Tibial artery (tissue), 4 donors: ENCODE measurements at regions not wholly inside any gene's neighbourhood (a gene's known extent, or its start where the extent isn't known, plus 50 kb on each side); places are given as distances from the start of the nearest gene placed in this dataset.

ENCODE experiments used
- DNase-seq, 2 donors: peaks; one replicate each; pipeline ENCODE4 v3.0.0-alpha.2; 2019
- H3K27ac ChIP-seq, 2 donors: fragments of 200-600 bp; sonication (generic) in 1 of 2; 1 replicate in 1 of 2; 2 replicates in 1 of 2; pipeline ENCODE4 v1.5.1; 2018 to 2019; ENCODE audit warnings: mild to moderate bottlenecking in 1 of 2
- H3K27me3 ChIP-seq, 2 donors: fragments of 200-600 bp; sonication (generic) in 1 of 2; one replicate each; pipeline versions ENCODE4 v1.5.1 to v1.6.0; 2016 to 2019
- H3K36me3 ChIP-seq, 3 donors: fragments of 200-600 bp; sonication (generic) in 2 of 3; one replicate each; pipeline ENCODE4 v1.5.1; 2016 to 2019; ENCODE audit warnings: mild to moderate bottlenecking in 2 of 3
- H3K4me1 ChIP-seq, 4 donors: fragments of 200-600 bp; sonication (generic) in 2 of 4; 1 replicate in 3 of 4; 2 replicates in 1 of 4; pipeline ENCODE4 v1.5.1; 2016 to 2019
- H3K4me3 ChIP-seq, 2 donors: fragments of 200-600 bp; sonication (generic) in 1 of 2; 1 replicate in 1 of 2; 2 replicates in 1 of 2; pipeline ENCODE4 v1.5.1; 2018 to 2019; ENCODE audit warnings: mild to moderate bottlenecking in 2 of 2
- H3K9me3 ChIP-seq, 3 donors: fragments of 200-600 bp; sonication (generic) in 1 of 3; one replicate each; pipeline ENCODE4 v1.5.1; 2016 to 2019
- CTCF ChIP-seq, 2 experiments: fragments of 200-600 bp in 1 of 2; fragments of 450-650 bp in 1 of 2; IDR thresholded peaks; one replicate each; pipeline ENCODE4 v1.5.1; 2017 to 2019; ENCODE audit warnings: antibody characterized with exemption in 2 of 2, mild to moderate bottlenecking in 1 of 2, moderate library complexity in 1 of 2
- intact Hi-C: fragments of 100-400 bp; cut with DNase I; formaldehyde crosslinking; loops from one replicate; pipeline ENCODE4 v1.15.0; 2023; ENCODE audit warnings: low total_unique reads

GRCh38 chr6:105483492-105483891 is 80.6 kb upstream of the PREP start:
- no peak for TF ChIP-seq CTCF (IDR thresholded peaks at IDR 0.05)
- no peak for DNase-seq
- Histone ChIP-seq H3K4me1 (peaks cover 0 to under 1% (median 0%) of the 10 kb centered on the region in 4 donors), H3K36me3 (no peaks in the 10 kb centered on the region), H3K4me3 (no peak overlapping the region), H3K9me3 (no peaks in the 10 kb centered on the region), H3K27ac (no peak overlapping the region), H3K27me3 (no peaks in the 10 kb centered on the region)
- intact Hi-C loops, result no loop called here

- intact Hi-C loops, result no loop called here
- no peak overlapping the region for H3K4me3 ChIP-seq
- H3K27ac ChIP-seq, result no peak overlapping the region
- H3K27me3 ChIP-seq, result no peaks in the 10 kb centered on the region
- H3K36me3 ChIP-seq, result no peaks in the 10 kb centered on the region
- DNase-seq, result no peak
- H3K9me3 ChIP-seq, result no peaks in the 10 kb centered on the region
- no peaks in the 10 kb centered on the region for H3K4me1 ChIP-seq
- no peak for TF ChIP-seq CTCF (IDR thresholded peaks at IDR 0.05)
Measured at GRCh38 chr6:105482921-105483320, 80.0 kb upstream of the PREP start.

GRCh38 chr6:105482227-105482844 is 79.5 kb upstream of the PREP start:
- TF ChIP-seq CTCF (IDR thresholded peaks at IDR 0.05), result no peak
- Histone ChIP-seq H3K9me3 (peaks cover 0 to 6% (median 0%) of the 10 kb centered on the region in 3 donors), H3K4me1 (no peaks in the 10 kb centered on the region), H3K27me3 (no peaks in the 10 kb centered on the region), H3K36me3 (no peaks in the 10 kb centered on the region), H3K27ac (no peak overlapping the region), H3K4me3 (no peak overlapping the region)
- intact Hi-C loops, result no loop called here
- no peak for DNase-seq

- Histone ChIP-seq H3K36me3 (no peaks in the 10 kb centered on the region), H3K9me3 (peaks cover 0 to 15% (median 0%) of the 10 kb centered on the region in 3 donors), H3K4me1 (no peaks in the 10 kb centered on the region), H3K4me3 (no peak overlapping the region), H3K27ac (no peak overlapping the region), H3K27me3 (no peaks in the 10 kb centered on the region)
- intact Hi-C loops, result no loop called here
- no peak for TF ChIP-seq CTCF (IDR thresholded peaks at IDR 0.05)
- DNase-seq, result no peak
Measured at GRCh38 chr6:105476978-105477377, 74.1 kb upstream of the PREP start.

- intact Hi-C loops, result no loop called here
- peaks cover 0 to 15% (median 0%) of the 10 kb centered on the region in 3 donors for H3K9me3 ChIP-seq
- peaks cover 0 to 2% of the 10 kb centered on the region in 2 donors for H3K27me3 ChIP-seq
- no peak overlapping the region for H3K27ac ChIP-seq
- no peak for TF ChIP-seq CTCF (IDR thresholded peaks at IDR 0.05)
- no peaks in the 10 kb centered on the region for H3K36me3 ChIP-seq
- no peak overlapping the region for H3K4me3 ChIP-seq
- H3K4me1 ChIP-seq, result no peaks in the 10 kb centered on the region
- DNase-seq, result no peak
Measured at GRCh38 chr6:105474234-105474633, 71.4 kb upstream of the PREP start.

- Histone ChIP-seq H3K36me3 (no peaks in the 10 kb centered on the region), H3K4me1 (no peaks in the 10 kb centered on the region), H3K27me3 (peaks cover 0 to 4% of the 10 kb centered on the region in 2 donors), H3K4me3 (no peak overlapping the region), H3K9me3 (peaks cover 0 to 10% (median 6%) of the 10 kb centered on the region in 3 donors), H3K27ac (no peak overlapping the region)
- intact Hi-C loops, result no loop called here
- no peak for DNase-seq
- no peak for TF ChIP-seq CTCF (IDR thresholded peaks at IDR 0.05)
Measured at GRCh38 chr6:105469946-105470345, 67.1 kb upstream of the PREP start.
